ENCODE measurements at regions not wholly inside any gene's neighbourhood (a gene's known extent, or its start where the extent isn't known, plus 50 kb on each side); places are given as distances from the start of the nearest gene placed in this dataset.

GRCh38 chr11:109554951-109555350, 133.0 kb downstream of the C11orf87 start:
- DNase-seq (ENCODE audit: low spot score) = no peak

- DNase-seq (ENCODE audit: low spot score) = no peak
Observed at GRCh38 chr11:109564241-109564640, 142.3 kb downstream of the C11orf87 start.

- DNase-seq (ENCODE audit: low spot score) = no peak
Observed at GRCh38 chr11:109582470-109582869, 160.5 kb downstream of the C11orf87 start.

GRCh38 chr11:109584001-109584972, 162.3 kb downstream of the C11orf87 start:
- DNase-seq (ENCODE audit: low spot score) = no peak

GRCh38 chr11:109586789-109587188, 164.8 kb downstream of the C11orf87 start:
- no peak for DNase-seq (ENCODE audit: low spot score)

- no peak for DNase-seq (ENCODE audit: low spot score)
Observed at GRCh38 chr11:109590782-109591181, 168.8 kb downstream of the C11orf87 start.

- DNase-seq (ENCODE audit: low spot score) = no peak
Observed at GRCh38 chr11:109597336-109597735, 175.3 kb downstream of the C11orf87 start.

GRCh38 chr11:109604481-109605400, 182.8 kb downstream of the C11orf87 start:
- DNase-seq (ENCODE audit: low spot score) = no peak

GRCh38 chr11:109606256-109606655, 184.3 kb downstream of the C11orf87 start:
- no peak for DNase-seq (ENCODE audit: low spot score)

- no peak for DNase-seq (ENCODE audit: low spot score)
Observed at GRCh38 chr11:109609454-109610185, 187.6 kb downstream of the C11orf87 start.

- no peak for DNase-seq (ENCODE audit: low spot score)
Observed at GRCh38 chr11:109612496-109612895, 190.5 kb downstream of the C11orf87 start.

GRCh38 chr11:109619498-109619897, 197.5 kb downstream of the C11orf87 start:
- DNase-seq (ENCODE audit: low spot score) = no peak

- DNase-seq (ENCODE audit: low spot score) = no peak
Observed at GRCh38 chr11:109629734-109630133, 207.7 kb downstream of the C11orf87 start.

- no peak for DNase-seq (ENCODE audit: low spot score)
Observed at GRCh38 chr11:109641549-109641948, 219.6 kb downstream of the C11orf87 start.

GRCh38 chr11:109644152-109644551, 222.2 kb downstream of the C11orf87 start:
- no peak for DNase-seq (ENCODE audit: low spot score)

- no peak for DNase-seq (ENCODE audit: low spot score)
Observed at GRCh38 chr11:109648804-109649203, 226.8 kb downstream of the C11orf87 start.

GRCh38 chr11:109654091-109654490, 232.1 kb downstream of the C11orf87 start:
- DNase-seq (ENCODE audit: low spot score) = no peak

- DNase-seq (ENCODE audit: low spot score) = no peak
Observed at GRCh38 chr11:109658190-109658589, 236.2 kb downstream of the C11orf87 start.

- no peak for DNase-seq (ENCODE audit: low spot score)
Observed at GRCh38 chr11:109667719-109668118, 245.7 kb downstream of the C11orf87 start.

GRCh38 chr11:109668973-109669634, 247.1 kb downstream of the C11orf87 start:
- no peak for DNase-seq (ENCODE audit: low spot score)

GRCh38 chr11:109677231-109677630, 255.2 kb downstream of the C11orf87 start:
- DNase-seq (ENCODE audit: low spot score) = no peak
